ENCODE measurements at regions not wholly inside any gene's neighbourhood (a gene's known extent, or its start where the extent isn't known, plus 50 kb on each side); places are given as distances from the start of the nearest gene placed in this dataset.

- TF ChIP-seq TAF1 (IDR thresholded peaks at IDR 0.05; ENCODE audit: low read depth, low read length): no peak
- TF ChIP-seq EZH2 (IDR thresholded peaks at IDR 0.05; ENCODE audit: low read depth, low read length, severe bottlenecking): no peak
- TF ChIP-seq EGR1 (IDR thresholded peaks at IDR 0.05; ENCODE audit: borderline replicate concordance, low read depth, low read length): no peak
- TF ChIP-seq CBX8 (IDR thresholded peaks at IDR 0.05; ENCODE audit: borderline replicate concordance, low read depth, low read length): no peak
- no peak for TF ChIP-seq SRF (IDR thresholded peaks at IDR 0.05; ENCODE audit: low read depth, low read length)
- no peak for TF ChIP-seq RNF2 (IDR thresholded peaks at IDR 0.05; ENCODE audit: borderline replicate concordance, low read depth, low read length, missing control alignments, poor library complexity, severe bottlenecking)
- TF ChIP-seq SP2 (IDR thresholded peaks at IDR 0.05; ENCODE audit: low read length): no peak
- TF ChIP-seq CEBPB (IDR thresholded peaks at IDR 0.05; ENCODE audit: low read depth, low read length): no peak
Observed at GRCh38 chr4:173767650-173768049, 237.6 kb upstream of the HAND2 start (continued).
